ENCODE measurements at regions not wholly inside any gene's neighbourhood (a gene's known extent, or its start where the extent isn't known, plus 50 kb on each side); places are given as distances from the start of the nearest gene placed in this dataset.
"Not testable (repeated sequence)": the region's sequence is repeated elsewhere in the genome, so short reads cannot be mapped to it uniquely, and the experiment has no call there.

DNA sequence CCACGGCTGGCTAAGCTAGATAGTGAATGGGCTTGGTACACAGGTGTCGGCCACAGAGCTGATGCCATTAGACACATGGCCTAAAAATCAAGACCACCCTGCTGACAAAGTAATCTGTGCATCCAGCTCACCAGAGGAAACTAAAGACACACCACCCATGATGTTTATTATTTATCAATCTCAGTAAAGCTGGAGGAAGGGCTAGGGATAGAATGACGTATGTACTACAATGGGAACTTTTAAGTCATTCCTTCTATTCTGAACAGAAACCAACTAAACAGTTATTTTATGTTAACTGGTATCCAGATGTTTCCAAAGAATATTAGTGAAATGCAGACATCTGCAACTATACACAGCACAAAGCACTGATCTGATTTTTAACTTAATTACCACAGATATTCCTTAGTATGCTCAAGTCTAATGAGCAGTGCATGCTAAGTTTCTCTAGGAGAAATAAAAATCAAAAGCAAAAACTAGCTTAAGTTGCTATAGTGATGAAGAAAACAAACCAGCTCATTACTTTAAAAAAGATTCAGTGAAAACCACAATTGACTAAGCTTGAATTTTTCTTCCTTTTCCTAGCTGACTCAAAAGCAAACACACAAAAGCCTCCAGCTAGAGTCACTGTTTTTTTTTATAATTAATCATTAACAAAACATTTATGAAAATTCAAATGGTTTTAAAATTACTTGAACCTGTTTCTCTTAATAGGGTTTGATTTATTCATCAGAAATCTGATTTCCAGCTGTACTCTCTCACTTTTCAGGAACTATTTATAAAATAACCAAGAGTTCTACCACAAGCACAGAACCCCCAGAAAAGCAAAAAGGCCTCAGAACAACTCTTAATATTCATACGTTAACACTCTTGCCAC lies 129.0 kb upstream of the PTPN20 start:
- TF ChIP-seq, protein P1, sequence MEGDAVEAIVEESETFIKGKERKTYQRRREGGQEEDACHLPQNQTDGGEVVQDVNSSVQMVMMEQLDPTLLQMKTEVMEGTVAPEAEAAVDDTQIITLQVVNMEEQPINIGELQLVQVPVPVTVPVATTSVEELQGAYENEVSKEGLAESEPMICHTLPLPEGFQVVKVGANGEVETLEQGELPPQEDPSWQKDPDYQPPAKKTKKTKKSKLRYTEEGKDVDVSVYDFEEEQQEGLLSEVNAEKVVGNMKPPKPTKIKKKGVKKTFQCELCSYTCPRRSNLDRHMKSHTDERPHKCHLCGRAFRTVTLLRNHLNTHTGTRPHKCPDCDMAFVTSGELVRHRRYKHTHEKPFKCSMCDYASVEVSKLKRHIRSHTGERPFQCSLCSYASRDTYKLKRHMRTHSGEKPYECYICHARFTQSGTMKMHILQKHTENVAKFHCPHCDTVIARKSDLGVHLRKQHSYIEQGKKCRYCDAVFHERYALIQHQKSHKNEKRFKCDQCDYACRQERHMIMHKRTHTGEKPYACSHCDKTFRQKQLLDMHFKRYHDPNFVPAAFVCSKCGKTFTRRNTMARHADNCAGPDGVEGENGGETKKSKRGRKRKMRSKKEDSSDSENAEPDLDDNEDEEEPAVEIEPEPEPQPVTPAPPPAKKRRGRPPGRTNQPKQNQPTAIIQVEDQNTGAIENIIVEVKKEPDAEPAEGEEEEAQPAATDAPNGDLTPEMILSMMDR (IDR thresholded peaks at IDR 0.05; ENCODE audit: low read depth, low read length): not testable (repeated sequence)
- TF ChIP-seq, protein P2, sequence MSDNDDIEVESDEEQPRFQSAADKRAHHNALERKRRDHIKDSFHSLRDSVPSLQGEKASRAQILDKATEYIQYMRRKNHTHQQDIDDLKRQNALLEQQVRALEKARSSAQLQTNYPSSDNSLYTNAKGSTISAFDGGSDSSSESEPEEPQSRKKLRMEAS (IDR thresholded peaks at IDR 0.05; ENCODE audit: low read depth, low read length): not testable (repeated sequence)
- TF ChIP-seq POLR2A (IDR thresholded peaks at IDR 0.05; ENCODE audit: extremely low read depth, insufficient read length); MYC (IDR thresholded peaks at IDR 0.05; ENCODE audit: low read depth, low read length): not testable (repeated sequence)
